ENCODE measurements at regions not wholly inside any gene's neighbourhood (a gene's known extent, or its start where the extent isn't known, plus 50 kb on each side); places are given as distances from the start of the nearest gene placed in this dataset.

GRCh38 chr15:97623091-97623661 is 337.3 kb upstream of the ARRDC4 start:
- CTCF ChIA-PET (ENCODE audit: low intra/inter-chr PET ratio, low total read pairs) = no interaction called here
- H3K79me2 ChIP-seq (ENCODE audit: insufficient read depth, low read length) = no peaks in the 10 kb centered on the region
- FAIRE-seq (no peak), DNase-seq (ENCODE audit: low spot score) (no peak), ATAC-seq (no peak)
- H3K4me1 ChIP-seq (ENCODE audit: insufficient read depth, low read length) = no peaks in the 10 kb centered on the region
- in situ Hi-C loops (cut with HindIII; ENCODE audit: extremely low pct_ligation_motif_present, low pct_unique_long_range_greater_than_20kb) = no loop called here
- BruUV-seq (replicated peaks) = no TSS peak
- POLR2A ChIA-PET = no interaction called here
- H3K27ac ChIP-seq (ENCODE audit: extremely low read length, insufficient read depth, low read length) = no peak overlapping the region
- intact Hi-C loops (cut with micrococcal nuclease; ENCODE audit: unreplicated experiment) = no loop called here
- H3K4me3 ChIP-seq (replicated peaks in 1 of 3; ENCODE audit: insufficient read depth in 1 of 3, low read depth in 2 of 3, low read length in 3 of 3) = no peak overlapping the region
- no peak overlapping the region for H3K9ac ChIP-seq (ENCODE audit: insufficient read depth, low read depth, low read length)
- no peaks in the 10 kb centered on the region for H3K36me3 ChIP-seq (replicated peaks in 1 of 2; ENCODE audit: control insufficient read depth in 1 of 2, insufficient read depth in 2 of 2, low read length in 2 of 2)
- H3K27me3 ChIP-seq (ENCODE audit: control insufficient read depth in 1 of 2, insufficient read depth in 2 of 2, low read length in 2 of 2) = no peaks in the 10 kb centered on the region
- no peak overlapping the region for H2AFZ ChIP-seq (ENCODE audit: low read length)
- WGBS (ENCODE audit: low lambda C conversion rate) = 0% methylated on average over 3 of the region's 3 CpGs
- peaks cover 85% of the 10 kb centered on the region for H3K9me3 ChIP-seq (ENCODE audit: low read length)
- no peak overlapping the region for H3K4me2 ChIP-seq (ENCODE audit: low read depth, low read length)
- TF ChIP-seq ARID5B (CRISPR knock-in tag; IDR thresholded peaks at IDR 0.05) = no peak
- no peak for TF ChIP-seq MLX (CRISPR knock-in tag; IDR thresholded peaks at IDR 0.05)
- no peaks in the 10 kb centered on the region for H4K20me1 ChIP-seq (ENCODE audit: insufficient read depth, low read length)

GRCh38 chr15:97627634-97628033 is 332.9 kb upstream of the ARRDC4 start:
- in situ Hi-C loops (cut with HindIII; ENCODE audit: extremely low pct_ligation_motif_present, low pct_unique_long_range_greater_than_20kb) (no loop called here), intact Hi-C loops (cut with micrococcal nuclease; ENCODE audit: unreplicated experiment) (no loop called here)
- CTCF ChIA-PET (ENCODE audit: low intra/inter-chr PET ratio, low total read pairs) = no interaction called here
- 0% methylated on average over 1 of the region's 1 CpG for WGBS (ENCODE audit: low lambda C conversion rate)
- peaks cover 75% of the 10 kb centered on the region for H3K9me3 ChIP-seq (ENCODE audit: low read length)
- no peaks in the 10 kb centered on the region for H3K79me2 ChIP-seq (ENCODE audit: insufficient read depth, low read length)
- no peak overlapping the region for H3K27ac ChIP-seq (ENCODE audit: extremely low read length, insufficient read depth, low read length)
- BruUV-seq (replicated peaks) = no TSS peak
- no peaks in the 10 kb centered on the region for H4K20me1 ChIP-seq (ENCODE audit: insufficient read depth, low read length)
- no peak for ATAC-seq
- DNase-seq (ENCODE audit: low spot score) = no peak
- no peak overlapping the region for H3K4me2 ChIP-seq (ENCODE audit: low read depth, low read length)
- H3K27me3 ChIP-seq (ENCODE audit: control insufficient read depth in 1 of 2, insufficient read depth in 2 of 2, low read length in 2 of 2) = no peaks in the 10 kb centered on the region
- no peaks in the 10 kb centered on the region for H3K36me3 ChIP-seq (replicated peaks in 1 of 2; ENCODE audit: control insufficient read depth in 1 of 2, insufficient read depth in 2 of 2, low read length in 2 of 2)
- TF ChIP-seq ZNF335 (CRISPR knock-in tag; IDR thresholded peaks at IDR 0.05) (no peak), MAFK (conservative IDR thresholded peaks at IDR 0.05 in 1 of 2, IDR thresholded peaks at IDR 0.05 in 1 of 2; ENCODE audit: low read length in 2 of 2) (peak; percentile 40 to 73), KDM6A (CRISPR knock-in tag; IDR thresholded peaks at IDR 0.05; ENCODE audit: low read depth) (no peak), ZNF737 (CRISPR knock-in tag; IDR thresholded peaks at IDR 0.05; ENCODE audit: borderline replicate concordance) (no peak), NR2F6 (IDR thresholded peaks at IDR 0.05) (no peak), NR2F6 (CRISPR knock-in tag; IDR thresholded peaks at IDR 0.05) (no peak), TCF7 (IDR thresholded peaks at IDR 0.05; ENCODE audit: low read depth) (no peak), GTF3A (CRISPR knock-in tag; conservative IDR thresholded peaks at IDR 0.05) (no peak), MAFF (IDR thresholded peaks at IDR 0.05; ENCODE audit: low read depth, low read length) (0 out of 2 replicates have a peak, but pooled peaks have one; percentile 40), ZNF687 (CRISPR knock-in tag; IDR thresholded peaks at IDR 0.05) (no peak)
- no peak overlapping the region for H2AFZ ChIP-seq (ENCODE audit: low read length)
- POLR2A ChIA-PET = no interaction called here
- H3K4me1 ChIP-seq (ENCODE audit: insufficient read depth, low read length) = no peaks in the 10 kb centered on the region
- no peak overlapping the region for H3K4me3 ChIP-seq (replicated peaks in 1 of 3; ENCODE audit: insufficient read depth in 1 of 3, low read depth in 2 of 3, low read length in 3 of 3)
- no peak overlapping the region for H3K9ac ChIP-seq (ENCODE audit: insufficient read depth, low read depth, low read length)
- no peak for FAIRE-seq

All from HepG2 (cell line).